NCI-H774 (cell line): ENCODE measurements at regions not wholly inside any gene's neighbourhood (a gene's known extent, or its start where the extent isn't known, plus 50 kb on each side); places are given as distances from the start of the nearest gene placed in this dataset.

Source experiments
- DNase-seq: peaks from one replicate; lab custom pipeline; 2025; lab: John Stamatoyannopoulos, UW

- DNase-seq: no peak
Observed at GRCh38 chr6:170031684-170032121, 259.2 kb downstream of the DLL1 start.

GRCh38 chr6:170030821-170031471, 259.9 kb downstream of the DLL1 start:
- peak; percentile 95 for DNase-seq

- DNase-seq: no peak
Observed at GRCh38 chr6:170030284-170030815, 260.5 kb downstream of the DLL1 start.

- no peak for DNase-seq
Observed at GRCh38 chr6:170029416-170030283, 261.2 kb downstream of the DLL1 start.

- DNase-seq: no peak
Observed at GRCh38 chr6:170028629-170029345, 262.1 kb downstream of the DLL1 start.

GRCh38 chr6:170027647-170028043, 263.2 kb downstream of the DLL1 start:
- no peak for DNase-seq

GRCh38 chr6:170026751-170027646, 263.9 kb downstream of the DLL1 start:
- no peak for DNase-seq

- DNase-seq: peak; percentile 98
Observed at GRCh38 chr6:170025935-170026750, 264.7 kb downstream of the DLL1 start.

- DNase-seq: peak; percentile 91
Observed at GRCh38 chr6:170025341-170025911, 265.5 kb downstream of the DLL1 start.

- DNase-seq: peak; percentile 89
Observed at GRCh38 chr6:170024940-170025339, 265.9 kb downstream of the DLL1 start.

GRCh38 chr6:170023620-170024521, 267.0 kb downstream of the DLL1 start:
- no peak for DNase-seq

- no peak for DNase-seq
Observed at GRCh38 chr6:170022827-170023619, 267.9 kb downstream of the DLL1 start.

GRCh38 chr6:170022291-170022722, 268.6 kb downstream of the DLL1 start:
- no peak for DNase-seq

- no peak for DNase-seq
Observed at GRCh38 chr6:170021579-170021978, 269.3 kb downstream of the DLL1 start.

GRCh38 chr6:170019818-170020583, 268.6 kb downstream of the ERMARD start:
- no peak for DNase-seq

GRCh38 chr6:170018936-170019817, 267.8 kb downstream of the ERMARD start:
- no peak for DNase-seq
